Activated T-helper 17 cell treated with anti-CD3 and anti-CD28 coated beads, Interleukin-2, amount 50 U/mL, for 72 hours (primary cell): ENCODE measurements at regions not wholly inside any gene's neighbourhood (a gene's known extent, or its start where the extent isn't known, plus 50 kb on each side); places are given as distances from the start of the nearest gene placed in this dataset.
"Not testable (repeated sequence)": the region's sequence is repeated elsewhere in the genome, so short reads cannot be mapped to it uniquely, and the experiment has no call there.

Source experiments
- ATAC-seq: fragments of 150-1000 bp; cut with Tn5 transposase; replicated peaks from 2 replicates; pipeline ENCODE4 v1.10.0; 2021; ENCODE audit warnings: mild to moderate bottlenecking, moderate library complexity
- H3K27ac Mint-ChIP-seq: one replicate; pipeline ENCODE4 v1.8.0; 2022; ENCODE audit warnings: mixed read lengths
- H3K27me3 Mint-ChIP-seq: one replicate; pipeline ENCODE4 v1.8.0; 2022; ENCODE audit warnings: mixed read lengths
- H3K36me3 Mint-ChIP-seq: one replicate; pipeline ENCODE4 v1.8.0; 2022; ENCODE audit warnings: low read depth, mild to moderate bottlenecking, mixed read lengths
- H3K4me1 Mint-ChIP-seq: one replicate; pipeline ENCODE4 v1.8.0; 2022; ENCODE audit warnings: mixed read lengths
- H3K4me3 Mint-ChIP-seq: one replicate; pipeline ENCODE4 v1.8.0; 2022; ENCODE audit warnings: mild to moderate bottlenecking, mixed read lengths
- H3K9me3 Mint-ChIP-seq: one replicate; pipeline ENCODE4 v1.8.0; 2022; ENCODE audit warnings: mixed read lengths

GRCh38 chr14:43123544-43123943, 1383.5 kb downstream of the FSCB start:
- Mint-ChIP-seq H3K27ac (no peak overlapping the region), H3K27me3 (no peaks in the 10 kb centered on the region), H3K4me3 (no peak overlapping the region)

GRCh38 chr14:43119672-43120071, 1387.4 kb downstream of the FSCB start:
- Mint-ChIP-seq H3K9me3 (peaks cover 9% of the 10 kb centered on the region), H3K4me3 (no peak overlapping the region), H3K27me3 (no peaks in the 10 kb centered on the region), H3K4me1 (no peaks in the 10 kb centered on the region), H3K27ac (no peak overlapping the region), H3K36me3 (no peaks in the 10 kb centered on the region)
- ATAC-seq = no peak

More at GRCh38 chr14:43123544-43123943, 1383.5 kb downstream of the FSCB start:
- Mint-ChIP-seq H3K4me1 (no peaks in the 10 kb centered on the region), H3K36me3 (no peaks in the 10 kb centered on the region), H3K9me3 (peaks cover 14% of the 10 kb centered on the region)
- no peak for ATAC-seq

- H3K9me3 Mint-ChIP-seq = peaks cover 9% of the 10 kb centered on the region
- H3K27ac Mint-ChIP-seq = no peak overlapping the region
- no peak overlapping the region for H3K4me3 Mint-ChIP-seq
- H3K36me3 Mint-ChIP-seq = no peaks in the 10 kb centered on the region
- H3K4me1 Mint-ChIP-seq = no peaks in the 10 kb centered on the region
- H3K27me3 Mint-ChIP-seq = no peaks in the 10 kb centered on the region
- ATAC-seq = no peak
Measured at GRCh38 chr14:43116341-43116740, 1390.7 kb downstream of the FSCB start.

GRCh38 chr14:43105305-43105704, 1401.8 kb downstream of the FSCB start:
- H3K9me3 Mint-ChIP-seq = no peaks in the 10 kb centered on the region
- no peak for ATAC-seq
- no peaks in the 10 kb centered on the region for H3K4me1 Mint-ChIP-seq

GRCh38 chr14:43090380-43090779, 1416.7 kb downstream of the FSCB start:
- no peak for ATAC-seq
- Mint-ChIP-seq H3K36me3 (no peaks in the 10 kb centered on the region), H3K27me3 (no peaks in the 10 kb centered on the region), H3K4me3 (no peak overlapping the region), H3K4me1 (no peaks in the 10 kb centered on the region), H3K27ac (no peak overlapping the region), H3K9me3 (peaks cover 14% of the 10 kb centered on the region)

More at GRCh38 chr14:43105305-43105704, 1401.8 kb downstream of the FSCB start:
- Mint-ChIP-seq H3K27me3 (no peaks in the 10 kb centered on the region), H3K36me3 (no peaks in the 10 kb centered on the region), H3K4me3 (no peak overlapping the region), H3K27ac (no peak overlapping the region)

- no peak for ATAC-seq
- no peaks in the 10 kb centered on the region for H3K36me3 Mint-ChIP-seq
- H3K27me3 Mint-ChIP-seq = no peaks in the 10 kb centered on the region
- no peak overlapping the region for H3K4me3 Mint-ChIP-seq
- H3K27ac Mint-ChIP-seq = no peak overlapping the region
- H3K4me1 Mint-ChIP-seq = no peaks in the 10 kb centered on the region
- H3K9me3 Mint-ChIP-seq = peaks cover 17% of the 10 kb centered on the region
Measured at GRCh38 chr14:43087666-43088065, 1419.4 kb downstream of the FSCB start.

GRCh38 chr14:43085819-43086218, 1421.3 kb downstream of the FSCB start:
- Mint-ChIP-seq H3K27me3 (no peaks in the 10 kb centered on the region), H3K4me3 (no peak overlapping the region), H3K4me1 (no peaks in the 10 kb centered on the region), H3K36me3 (no peaks in the 10 kb centered on the region), H3K27ac (no peak overlapping the region), H3K9me3 (peaks cover 14% of the 10 kb centered on the region)
- ATAC-seq = no peak

GRCh38 chr14:43067372-43067771, 1439.7 kb downstream of the FSCB start:
- H3K4me1 Mint-ChIP-seq, H3K27ac Mint-ChIP-seq, H3K4me3 Mint-ChIP-seq, ATAC-seq, H3K9me3 Mint-ChIP-seq, H3K27me3 Mint-ChIP-seq, H3K36me3 Mint-ChIP-seq: not testable (repeated sequence)

GRCh38 chr14:43056106-43056505, 1449.4 kb downstream of the LRFN5 start:
- Mint-ChIP-seq H3K27ac (no peak overlapping the region), H3K36me3 (no peaks in the 10 kb centered on the region), H3K4me3 (no peak overlapping the region), H3K9me3 (peaks cover 11% of the 10 kb centered on the region), H3K4me1 (no peaks in the 10 kb centered on the region), H3K27me3 (no peaks in the 10 kb centered on the region)
- no peak for ATAC-seq

- no peak overlapping the region for H3K4me3 Mint-ChIP-seq
- H3K27ac Mint-ChIP-seq = no peak overlapping the region
- no peaks in the 10 kb centered on the region for H3K36me3 Mint-ChIP-seq
- H3K27me3 Mint-ChIP-seq = no peaks in the 10 kb centered on the region
- H3K9me3 Mint-ChIP-seq = no peaks in the 10 kb centered on the region
- H3K4me1 Mint-ChIP-seq = no peaks in the 10 kb centered on the region
- ATAC-seq = no peak
Measured at GRCh38 chr14:43052897-43053296, 1446.2 kb downstream of the LRFN5 start.

- Mint-ChIP-seq H3K27ac (no peak overlapping the region), H3K4me3 (no peak overlapping the region), H3K36me3 (no peaks in the 10 kb centered on the region), H3K27me3 (no peaks in the 10 kb centered on the region), H3K4me1 (no peaks in the 10 kb centered on the region), H3K9me3 (no peaks in the 10 kb centered on the region)
- ATAC-seq = no peak
Measured at GRCh38 chr14:43043850-43044249, 1437.2 kb downstream of the LRFN5 start.

- no peaks in the 10 kb centered on the region for H3K36me3 Mint-ChIP-seq
- H3K27me3 Mint-ChIP-seq = no peaks in the 10 kb centered on the region
- ATAC-seq = no peak
- H3K27ac Mint-ChIP-seq = no peak overlapping the region
- H3K4me3 Mint-ChIP-seq = no peak overlapping the region
- H3K9me3 Mint-ChIP-seq = no peaks in the 10 kb centered on the region
- no peaks in the 10 kb centered on the region for H3K4me1 Mint-ChIP-seq
Measured at GRCh38 chr14:43042408-43042807, 1435.7 kb downstream of the LRFN5 start.

GRCh38 chr14:43041976-43042375, 1435.3 kb downstream of the LRFN5 start:
- Mint-ChIP-seq H3K36me3 (no peaks in the 10 kb centered on the region), H3K4me3 (no peak overlapping the region), H3K27ac (no peak overlapping the region), H3K9me3 (no peaks in the 10 kb centered on the region), H3K4me1 (no peaks in the 10 kb centered on the region), H3K27me3 (no peaks in the 10 kb centered on the region)
- no peak for ATAC-seq

- no peak for ATAC-seq
- no peaks in the 10 kb centered on the region for H3K9me3 Mint-ChIP-seq
- H3K4me1 Mint-ChIP-seq = no peaks in the 10 kb centered on the region
- H3K36me3 Mint-ChIP-seq = no peaks in the 10 kb centered on the region
- H3K27ac Mint-ChIP-seq = no peak overlapping the region
- H3K4me3 Mint-ChIP-seq = no peak overlapping the region
- H3K27me3 Mint-ChIP-seq = no peaks in the 10 kb centered on the region
Measured at GRCh38 chr14:43041207-43041606, 1434.5 kb downstream of the LRFN5 start.

GRCh38 chr14:43039881-43040280, 1433.2 kb downstream of the LRFN5 start:
- no peaks in the 10 kb centered on the region for H3K4me1 Mint-ChIP-seq
- no peaks in the 10 kb centered on the region for H3K27me3 Mint-ChIP-seq
- H3K27ac Mint-ChIP-seq = no peak overlapping the region
- no peaks in the 10 kb centered on the region for H3K36me3 Mint-ChIP-seq
- ATAC-seq = no peak
- no peak overlapping the region for H3K4me3 Mint-ChIP-seq
- H3K9me3 Mint-ChIP-seq = no peaks in the 10 kb centered on the region

- ATAC-seq = no peak
- no peak overlapping the region for H3K27ac Mint-ChIP-seq
- H3K4me3 Mint-ChIP-seq = no peak overlapping the region
- no peaks in the 10 kb centered on the region for H3K9me3 Mint-ChIP-seq
- H3K27me3 Mint-ChIP-seq = no peaks in the 10 kb centered on the region
- no peaks in the 10 kb centered on the region for H3K36me3 Mint-ChIP-seq
- no peaks in the 10 kb centered on the region for H3K4me1 Mint-ChIP-seq
Measured at GRCh38 chr14:43031598-43031997, 1424.9 kb downstream of the LRFN5 start.
